Heart left ventricle (tissue), 16 donors: ENCODE measurements at regions not wholly inside any gene's neighbourhood (a gene's known extent, or its start where the extent isn't known, plus 50 kb on each side); places are given as distances from the start of the nearest gene placed in this dataset.

Source experiments
- ATAC-seq, 4 donors: fragments of 200-7000 bp; cut with Tn5 transposase; one replicate each; pipeline ENCODE4 v1.9.1; 2020 to 2022; ENCODE audit warnings: moderate library complexity in 4 of 4, mild to moderate bottlenecking in 3 of 4, moderate number of reproducible peaks in 1 of 4
- DNase-seq, 5 donors: peaks; one replicate each; pipeline ENCODE4 v3.0.0-alpha.2; 2020
- H3K27ac ChIP-seq, 12 donors: fragments of 200-600 bp; sonication (generic) in 4 of 12; one replicate each; pipeline versions ENCODE4 v1.5.0 to v1.8.0; 2016 to 2022; ENCODE audit warnings: mild to moderate bottlenecking in 2 of 12
- H3K27me3 ChIP-seq, 9 donors: fragments of 200-600 bp; sonication (generic) in 2 of 9; one replicate each; pipeline versions ENCODE4 v1.5.1 to v1.8.0; 2016 to 2022; ENCODE audit warnings: mild to moderate bottlenecking in 3 of 9
- H3K36me3 ChIP-seq, 9 donors: fragments of 200-600 bp; sonication (generic) in 2 of 9; one replicate each; pipeline versions ENCODE4 v1.5.0 to v1.8.0; 2018 to 2022; ENCODE audit warnings: mild to moderate bottlenecking in 2 of 9
- H3K4me1 ChIP-seq, 12 donors: fragments of 200-600 bp; sonication (generic) in 4 of 12; one replicate each; pipeline versions ENCODE4 v1.5.0 to v1.8.0; 2016 to 2022; ENCODE audit warnings: mild to moderate bottlenecking in 3 of 12
- H3K4me3 ChIP-seq, 12 donors: fragments of 200-600 bp; sonication (generic) in 4 of 12; one replicate each; pipeline versions ENCODE4 v1.5.0 to v1.8.0; 2017 to 2022; ENCODE audit warnings: mild to moderate bottlenecking in 9 of 12, moderate library complexity in 4 of 12
- H3K9me3 ChIP-seq, 12 donors: fragments of 200-600 bp; sonication (generic) in 4 of 12; one replicate each; pipeline versions ENCODE4 v1.5.0 to v1.8.0; 2016 to 2022; ENCODE audit warnings: mild to moderate bottlenecking in 1 of 12
- POLR2A ChIP-seq, 2 donors: fragments of 450-650 bp; IDR thresholded peaks; one replicate each; pipeline ENCODE4 v1.6.1; 2017; ENCODE audit warnings: antibody characterized with exemption in 2 of 2, mild to moderate bottlenecking in 2 of 2, moderate library complexity in 2 of 2
- WGBS, 4 donors: extraction: QIAGEN DNeasy Blood & Tissue Kit in 2 of 4; methylation state at CpG; one replicate each; pipeline versions ENCODE4 v1.1.5 to v1.1.7; 2013 to 2018; 5-methylcytosine and 5-hydroxymethylcytosine counted together
- intact Hi-C, 10 donors: fragments of 100-400 bp; cut with DNase I; formaldehyde crosslinking; loops; one replicate each; pipeline versions ENCODE4 v1.11.1 to v1.14.2; 2022
- TF ChIP-seq, protein P1 (sequence below), 12 donors: fragments of 200-600 bp; sonication (generic) in 4 of 12; IDR thresholded peaks; one replicate each; pipeline versions ENCODE4 v1.5.0 to v1.8.0; 2018 to 2022; ENCODE audit warnings: antibody characterized with exemption in 12 of 12, mild to moderate bottlenecking in 5 of 12
- donor health status: ischemic (EF 13 %, LVEDD 7.1; RV severe dilation, severe dysfunction).
- donor health status: healthy with polysubstance abuse.
- donor health status: DM: no; HTN: yes; CAD: no.
- donor health status: DM: no; HTN: no; CAD: no.
- donor health status: ischemic (EF 25% LVEDD 6.9; RV normal size, moderate dysfunction).
- donor health status: ischemic (EF 25% LVEDD 5.7; RV mildly dilated, moderate dysfunction).
- donor health status: healthy.
- donor health status: DM: yes; HTN: yes; CAD: no.
- donor health status: ischemic (EF 35%, LVEDD 5.7; RV mildly dilated, moderate dysfunction).
- donor health status: nonischemic (EF 11% LVEDD 7.7; RV severe dilation, severe dysfunction).
- donor health status: DM: yes; HTN: yes; CAD: no.
- donor health status: PGD.
- donor health status: ischemic (EF 29% LVEDD 5.4; RV normal size, mild dysfunction).
- donor health status: nonischemic (EF 23%, LVEDD 6.1; RV moderate dilation, normal function).

DNA sequence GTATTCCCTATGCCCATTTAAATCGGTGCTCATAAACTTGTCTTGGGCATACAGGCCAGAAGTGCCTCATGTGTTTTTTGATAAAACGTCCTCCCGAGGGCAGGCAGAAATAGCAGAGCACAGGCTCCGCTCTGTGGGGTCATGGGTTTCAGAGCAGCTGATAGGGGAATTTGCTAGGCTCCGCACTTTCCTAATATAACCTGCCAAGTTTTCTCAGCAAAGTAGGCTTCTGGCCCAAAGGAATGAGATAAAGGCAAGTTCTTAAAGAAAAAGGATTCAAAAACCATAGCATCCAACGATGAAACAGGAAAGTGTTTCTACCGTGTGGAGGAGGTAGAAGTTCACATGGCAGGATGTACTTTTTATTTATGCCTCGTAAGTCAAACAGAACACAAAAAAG is 69.8 kb upstream of the RALGAPA2 start:
- Histone ChIP-seq H3K9me3 (peaks cover 0 to 6% (median 0%) of the 10 kb centered on the region in 12 donors), H3K4me1 (peaks cover 0 to 40% (median 19%) of the 10 kb centered on the region in 12 donors), H3K27ac (peak overlapping the region in 3 of 12 donors; percentile 4 to 30 (median 16)), H3K27me3 (no peaks in the 10 kb centered on the region), H3K4me3 (no peak overlapping the region), H3K36me3 (no peaks in the 10 kb centered on the region)
- TF ChIP-seq POLR2A (IDR thresholded peaks at IDR 0.05) = no peak
- TF ChIP-seq, protein P1, sequence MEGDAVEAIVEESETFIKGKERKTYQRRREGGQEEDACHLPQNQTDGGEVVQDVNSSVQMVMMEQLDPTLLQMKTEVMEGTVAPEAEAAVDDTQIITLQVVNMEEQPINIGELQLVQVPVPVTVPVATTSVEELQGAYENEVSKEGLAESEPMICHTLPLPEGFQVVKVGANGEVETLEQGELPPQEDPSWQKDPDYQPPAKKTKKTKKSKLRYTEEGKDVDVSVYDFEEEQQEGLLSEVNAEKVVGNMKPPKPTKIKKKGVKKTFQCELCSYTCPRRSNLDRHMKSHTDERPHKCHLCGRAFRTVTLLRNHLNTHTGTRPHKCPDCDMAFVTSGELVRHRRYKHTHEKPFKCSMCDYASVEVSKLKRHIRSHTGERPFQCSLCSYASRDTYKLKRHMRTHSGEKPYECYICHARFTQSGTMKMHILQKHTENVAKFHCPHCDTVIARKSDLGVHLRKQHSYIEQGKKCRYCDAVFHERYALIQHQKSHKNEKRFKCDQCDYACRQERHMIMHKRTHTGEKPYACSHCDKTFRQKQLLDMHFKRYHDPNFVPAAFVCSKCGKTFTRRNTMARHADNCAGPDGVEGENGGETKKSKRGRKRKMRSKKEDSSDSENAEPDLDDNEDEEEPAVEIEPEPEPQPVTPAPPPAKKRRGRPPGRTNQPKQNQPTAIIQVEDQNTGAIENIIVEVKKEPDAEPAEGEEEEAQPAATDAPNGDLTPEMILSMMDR (IDR thresholded peaks at IDR 0.05) = no peak
- ATAC-seq (peak in 3 of 4 donors; percentile 56 to 88 (median 62)), DNase-seq (peak in 3 of 5 donors; percentile 30 to 41 (median 39))
- intact Hi-C loops = no loop called here
- WGBS, 4 donors = 21 to 38% (median 25%) methylated on average over 8 of the region's 8 CpGs

DNA sequence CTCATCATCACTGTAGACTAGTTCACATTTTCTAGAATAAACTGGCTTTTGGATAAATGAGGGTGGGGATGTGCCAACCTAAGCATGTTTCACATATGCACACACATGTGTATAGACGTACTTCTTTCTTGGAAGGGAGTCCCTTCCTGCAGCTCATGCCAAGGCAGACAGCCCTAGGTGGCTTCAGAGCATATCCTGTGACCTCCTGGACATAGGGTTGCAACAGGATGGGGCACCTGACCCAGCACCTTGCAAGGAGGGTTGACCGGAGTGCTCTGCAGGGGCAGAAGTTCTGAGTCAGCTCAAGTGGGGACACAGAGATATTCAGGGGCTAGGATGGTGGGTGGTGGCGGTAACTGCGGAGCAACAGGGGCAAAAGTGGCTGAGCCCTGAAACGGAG is 68.6 kb upstream of the RALGAPA2 start:
- Histone ChIP-seq H3K27me3 (no peaks in the 10 kb centered on the region), H3K27ac (no peak overlapping the region), H3K4me3 (no peak overlapping the region), H3K9me3 (peaks cover 0 to 4% (median 0%) of the 10 kb centered on the region in 12 donors), H3K36me3 (no peaks in the 10 kb centered on the region), H3K4me1 (peaks cover 0 to 35% (median 19%) of the 10 kb centered on the region in 12 donors)
- WGBS, 4 donors = 94 to 100% (median 97%) methylated on average over 5 of the region's 5 CpGs
- intact Hi-C loops = no loop called here
- TF ChIP-seq, protein P1 (IDR thresholded peaks at IDR 0.05) = no peak
- TF ChIP-seq POLR2A (IDR thresholded peaks at IDR 0.05) = no peak
- DNase-seq (no peak), ATAC-seq (no peak)

- peaks cover 0 to 35% (median 19%) of the 10 kb centered on the region in 12 donors for H3K4me1 ChIP-seq
- no peak overlapping the region for H3K4me3 ChIP-seq
- DNase-seq (peak in 4 of 5 donors; percentile 36 to 85 (median 82)), ATAC-seq (peak in 3 of 4 donors; percentile 73 to 96 (median 95))
- WGBS, 4 donors = 69 to 80% (median 73%) methylated on average over 4 to 7 of the region's 7 CpGs
- H3K27ac ChIP-seq = no peak overlapping the region
- H3K27me3 ChIP-seq = no peaks in the 10 kb centered on the region
- no peaks in the 10 kb centered on the region for H3K36me3 ChIP-seq
- intact Hi-C loops = no loop called here
- no peak for TF ChIP-seq POLR2A (IDR thresholded peaks at IDR 0.05)
- TF ChIP-seq, protein P1 (IDR thresholded peaks at IDR 0.05) = no peak
- peaks cover 0 to 6% (median 0%) of the 10 kb centered on the region in 12 donors for H3K9me3 ChIP-seq
Observed at GRCh38 chr20:20780127-20780824, 67.8 kb upstream of the RALGAPA2 start.

GRCh38 chr20:20778676-20779075 is 66.2 kb upstream of the RALGAPA2 start:
- H3K36me3 ChIP-seq = no peaks in the 10 kb centered on the region
- H3K4me1 ChIP-seq = peaks cover 0 to 35% (median 19%) of the 10 kb centered on the region in 12 donors
- WGBS, 4 donors = 78 to 89% (median 86%) methylated on average over 2 of the region's 2 CpGs
- H3K27me3 ChIP-seq = no peaks in the 10 kb centered on the region
- ATAC-seq (no peak), DNase-seq (no peak)
- intact Hi-C loops = no loop called here
- no peak overlapping the region for H3K4me3 ChIP-seq
- no peak overlapping the region for H3K27ac ChIP-seq
- TF ChIP-seq POLR2A (IDR thresholded peaks at IDR 0.05) = no peak
- TF ChIP-seq, protein P1 (IDR thresholded peaks at IDR 0.05) = no peak
- peaks cover 0 to 6% (median 0%) of the 10 kb centered on the region in 12 donors for H3K9me3 ChIP-seq
